HG02642 (cell line): ENCODE measurements at regions not wholly inside any gene's neighbourhood (a gene's known extent, or its start where the extent isn't known, plus 50 kb on each side); places are given as distances from the start of the nearest gene placed in this dataset.

ENCODE experiments used
- ATAC-seq: cut with Tn5 transposase; IDR thresholded peaks from one replicate; pipeline ENCODE4 v1.9.1; 2021; ENCODE audit warnings: mild to moderate bottlenecking; ENCODE audit not compliant: unreplicated experiment, poor library complexity

DNA sequence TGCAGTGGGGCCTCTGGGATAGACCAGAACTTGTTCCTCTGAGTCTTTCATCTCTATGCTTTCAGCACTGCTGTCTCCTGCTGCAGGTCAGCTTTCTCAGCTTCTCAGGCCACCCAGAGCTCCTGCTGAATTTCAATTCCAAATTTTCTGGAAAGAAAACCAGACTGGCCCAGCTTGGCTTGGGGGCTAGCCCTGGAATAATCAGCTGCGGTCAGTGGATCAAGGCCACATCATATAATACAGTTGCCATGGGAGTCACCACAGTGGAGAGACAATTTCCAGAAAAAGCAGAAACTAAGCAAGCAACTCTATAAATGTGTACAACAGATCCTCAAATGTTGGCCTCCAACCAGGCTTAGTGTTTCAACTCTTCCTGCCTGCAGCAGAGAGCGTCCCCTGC lies 91.1 kb upstream of the SLC24A5 start:
- ATAC-seq = no peak

DNA sequence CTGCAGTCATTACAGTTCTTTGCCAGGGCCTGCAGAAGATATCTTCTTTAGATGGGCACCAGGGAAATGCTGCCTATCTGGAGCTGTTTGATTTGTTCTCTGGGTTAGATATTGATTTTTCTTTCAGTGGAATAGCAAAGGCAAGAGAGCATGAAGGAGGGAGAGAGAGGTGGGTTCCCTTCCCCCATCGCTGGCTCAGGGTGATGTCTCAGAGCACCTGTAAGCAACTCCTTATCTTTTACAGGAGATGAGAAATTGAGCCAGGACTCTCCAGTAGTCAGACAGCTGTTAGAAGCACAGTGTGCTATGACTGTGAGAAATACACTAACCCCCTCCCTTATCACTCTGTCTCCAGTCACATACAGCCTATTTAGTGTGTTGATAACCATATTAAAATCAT lies 89.3 kb upstream of the SLC24A5 start:
- no peak for ATAC-seq

- no peak for ATAC-seq
These were observed 88.8 kb upstream of the SLC24A5 start for GRCh38 chr15:48031973-48032372.

DNA sequence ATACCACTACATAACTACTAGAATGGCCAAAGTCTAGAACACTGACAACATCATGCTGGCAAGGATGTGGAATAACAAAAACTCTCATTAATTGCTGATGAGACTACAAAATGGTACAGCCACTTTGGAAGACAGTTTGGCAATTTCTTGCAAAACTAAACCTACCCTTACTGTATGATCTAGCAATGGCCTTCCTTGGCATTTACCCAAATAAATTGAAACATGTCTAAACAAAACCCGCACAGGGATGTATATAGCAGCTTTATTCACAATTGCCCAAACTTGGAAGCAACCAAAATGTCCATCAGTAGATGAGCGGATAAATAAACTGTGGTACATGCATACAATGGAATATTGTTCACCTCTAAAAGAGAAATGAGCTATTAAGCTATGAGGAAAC lies 87.9 kb upstream of the SLC24A5 start:
- no peak for ATAC-seq

GRCh38 chr15:48038221-48038620 lies 82.6 kb upstream of the SLC24A5 start:
- no peak for ATAC-seq

DNA sequence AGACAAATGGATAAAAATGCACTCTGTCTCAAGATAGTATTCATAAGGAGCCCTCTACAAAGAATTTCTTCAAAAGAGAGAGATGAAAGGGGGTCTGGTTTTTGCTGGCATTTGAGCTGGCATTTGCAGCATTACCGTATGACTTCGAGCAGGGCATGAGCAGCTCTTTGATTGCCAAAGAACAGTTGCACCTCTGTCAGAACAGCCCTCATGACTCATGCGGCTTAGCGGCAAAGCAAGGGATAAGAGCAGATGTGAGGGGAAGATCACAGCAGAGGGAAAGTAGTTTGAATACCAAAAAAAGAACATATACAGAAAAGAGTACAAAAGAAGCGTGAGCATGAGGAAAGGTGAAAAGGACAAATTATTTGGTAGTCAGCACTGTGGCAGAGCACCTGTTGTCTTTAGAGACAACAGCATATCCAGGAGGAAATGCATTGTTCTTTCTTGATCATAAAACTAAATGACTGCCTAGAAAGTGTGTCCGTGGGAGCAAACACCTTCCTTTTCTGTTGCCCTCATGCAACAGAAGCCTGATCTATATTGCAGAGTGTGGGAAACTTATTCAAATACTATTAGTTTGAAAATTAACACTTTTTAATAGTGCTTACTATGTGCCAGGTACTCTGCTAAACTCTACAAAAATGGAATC lies 80.5 kb upstream of the SLC24A5 start:
- ATAC-seq = no peak

DNA sequence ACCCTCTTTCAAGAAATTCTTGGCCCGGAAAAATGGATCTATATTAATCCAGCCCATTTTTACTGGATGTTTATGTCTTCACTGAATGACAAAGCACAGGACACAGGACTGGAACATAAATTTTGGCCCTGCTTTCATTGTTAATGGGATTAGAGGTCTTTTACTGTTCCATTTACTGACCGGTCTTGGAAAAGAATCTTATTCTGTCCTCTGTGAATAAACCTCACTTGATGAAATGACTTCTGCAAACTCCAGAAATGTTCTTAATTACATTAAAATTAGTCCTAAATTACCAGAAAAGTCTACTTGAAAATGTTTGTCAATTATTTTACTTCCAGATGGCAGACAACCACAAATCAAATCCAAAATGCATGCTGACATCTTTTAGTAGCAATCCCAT lies 79.3 kb upstream of the SLC24A5 start:
- no peak for ATAC-seq

DNA sequence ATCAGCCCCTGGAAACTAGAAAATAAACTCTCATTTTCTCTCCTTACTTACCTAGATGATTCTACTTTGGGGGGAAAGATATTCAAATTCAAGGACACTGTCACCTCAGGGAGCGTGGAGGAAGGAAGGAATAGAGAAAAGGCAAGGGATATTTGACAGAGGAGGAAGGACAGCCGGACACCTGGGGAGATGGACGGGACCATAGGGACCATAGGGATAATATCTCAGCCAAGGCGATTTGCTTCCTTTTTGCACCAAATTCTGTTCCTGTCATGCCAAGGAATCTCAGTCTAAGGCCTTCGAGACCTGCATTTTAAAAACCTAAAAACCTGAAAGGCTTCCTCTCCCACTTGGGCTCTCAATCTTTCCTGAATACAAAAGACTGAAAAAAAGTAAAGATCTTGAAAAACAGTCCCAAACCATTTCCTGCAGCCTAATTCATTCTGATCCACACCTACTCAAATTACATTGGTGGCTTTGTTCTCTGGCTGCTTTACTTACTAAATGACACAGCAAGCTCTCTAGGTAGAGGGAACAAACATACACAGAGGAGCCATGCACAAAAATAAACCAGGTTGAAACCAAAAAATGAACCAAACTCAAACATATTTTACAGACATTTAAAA lies 73.9 kb upstream of the SLC24A5 start:
- no peak for ATAC-seq

- ATAC-seq = no peak
These were observed 71.1 kb upstream of the SLC24A5 start for GRCh38 chr15:48049736-48050135.

DNA sequence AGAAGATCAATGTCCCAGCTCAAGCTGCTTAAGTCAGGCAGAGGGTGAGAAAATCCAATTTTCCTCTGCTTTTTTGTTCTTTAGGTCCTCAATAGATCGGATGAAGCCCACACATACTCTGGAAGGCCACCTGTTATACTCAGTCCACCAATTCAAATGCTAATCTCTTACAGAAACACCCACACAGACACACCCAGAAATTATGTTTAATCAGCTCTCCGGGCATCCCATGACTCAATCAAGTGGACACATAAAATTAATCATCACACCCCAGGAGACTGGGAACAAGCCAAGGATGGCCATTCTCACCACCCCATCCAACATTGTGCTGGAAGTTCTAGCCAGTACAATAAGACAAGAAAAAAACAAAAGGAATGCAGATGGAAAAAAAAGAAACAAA lies 67.8 kb upstream of the SLC24A5 start:
- ATAC-seq = no peak

GRCh38 chr15:48058371-48058770 lies 62.4 kb upstream of the SLC24A5 start:
- no peak for ATAC-seq

DNA sequence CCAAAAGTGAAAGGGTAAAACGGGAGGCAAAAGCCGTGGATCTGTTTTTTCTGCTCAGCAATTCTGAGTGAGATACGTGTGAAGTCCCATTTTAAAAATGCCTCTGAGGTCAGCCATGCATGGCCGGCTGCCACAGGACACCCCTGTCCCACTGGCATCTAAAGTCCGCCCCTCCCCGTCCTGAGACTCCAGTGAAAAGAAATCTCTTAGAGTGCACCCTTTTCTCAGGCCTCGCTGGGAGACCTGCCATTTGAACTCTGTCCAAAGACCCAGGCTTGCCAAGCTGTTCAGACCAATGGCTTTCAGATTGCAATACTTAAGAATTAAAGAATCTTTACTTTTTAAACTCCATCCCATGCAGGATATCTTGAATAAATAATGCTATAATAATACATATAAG lies 61.0 kb upstream of the SLC24A5 start:
- no peak for ATAC-seq

DNA sequence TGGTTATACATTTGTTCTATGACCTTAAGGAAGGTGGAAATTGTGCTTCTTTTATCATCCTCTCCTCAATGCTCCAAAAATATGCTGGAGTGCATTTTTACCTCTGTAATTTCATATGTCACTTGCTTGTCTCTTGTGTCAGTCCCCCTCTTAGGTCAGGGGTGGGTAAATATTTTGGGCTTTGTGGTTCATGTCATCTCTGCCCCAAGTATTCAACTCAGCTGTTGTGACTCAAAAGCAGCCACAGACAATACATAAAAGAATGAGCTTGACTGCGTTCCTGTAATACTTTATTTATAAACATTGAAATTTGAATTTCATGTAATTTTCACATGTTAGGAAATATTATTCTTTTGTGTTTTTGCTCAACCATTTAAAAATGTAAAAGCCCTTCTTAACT lies 60.4 kb upstream of the SLC24A5 start:
- no peak for ATAC-seq

DNA sequence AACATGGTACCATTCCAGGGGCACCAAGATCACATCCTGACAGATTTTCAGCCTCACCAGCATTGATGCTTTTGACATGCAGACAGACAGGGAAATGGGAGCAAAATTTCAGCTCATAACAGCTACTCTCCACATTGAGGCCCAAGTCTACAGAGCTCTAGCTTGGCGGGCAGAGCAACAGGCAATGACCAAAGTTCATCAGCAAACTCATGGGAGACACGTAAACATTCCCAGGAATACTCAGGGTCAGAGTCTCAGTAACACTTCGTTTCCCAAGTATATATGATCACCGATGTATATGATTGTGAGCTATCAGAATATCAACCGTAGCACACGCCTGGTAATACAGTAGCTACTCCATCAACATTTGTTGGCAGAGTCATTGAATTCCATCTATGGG lies 59.2 kb upstream of the SLC24A5 start:
- ATAC-seq = no peak

- ATAC-seq = no peak
These were observed 58.5 kb upstream of the SLC24A5 start for GRCh38 chr15:48062148-48062872.

- no peak for ATAC-seq
These were observed 57.3 kb upstream of the SLC24A5 start for GRCh38 chr15:48063411-48063985.

GRCh38 chr15:48064421-48064820 lies 56.4 kb upstream of the SLC24A5 start:
- ATAC-seq = no peak

GRCh38 chr15:48066456-48066855 lies 54.3 kb upstream of the SLC24A5 start:
- ATAC-seq = no peak
